HepG2 (cell line): ENCODE measurements at regions not wholly inside any gene's neighbourhood (a gene's known extent, or its start where the extent isn't known, plus 50 kb on each side); places are given as distances from the start of the nearest gene placed in this dataset.

Experiments
- ATAC-seq: fragments of 200-7000 bp; cut with Tn5 transposase; 3 replicates; pipeline ENCODE4 v1.9.1; 2020; ENCODE audit warnings: mild to moderate bottlenecking, moderate library complexity
- BruUV-seq: library from RNA; stranded (reverse); fragments of 400-500 nt; replicated peaks from 2 replicates; lab custom pipeline; 2021; lab: Mats Ljungman, UMichigan
- CTCF ChIA-PET: fragments of 300-600 bp; formaldehyde crosslinking; extraction: SDS; loops from one replicate; lab custom pipeline; 2021; ENCODE audit warnings: low total read pairs, inconsistent platforms, low intra/inter-chr PET ratio; lab: Yijun Ruan, JAX
- POLR2A ChIA-PET: fragments of 350-600 bp; sonication (Branson Sonifier 250); formaldehyde crosslinking; loops from one replicate; lab custom pipeline; 2020; ENCODE audit warnings: antibody characterized with exemption, inconsistent platforms; lab: Yijun Ruan, JAX
- DNase-seq: peaks from one replicate; pipeline ENCODE4 v3.0.0-alpha.2; 2015; ENCODE audit warnings: low spot score
- FAIRE-seq: peaks from 3 replicates; lab custom pipeline; 2011; peaks lifted over from hg19 to GRCh38; lab: Jason Lieb, UNC
- H2AFZ ChIP-seq: one replicate; pipeline ENCODE4 v1.6.1; 2011; ENCODE audit warnings: low read length, inconsistent platforms
- H3K27ac ChIP-seq: fragments of 300-600 bp; 3 replicates; pipeline ENCODE4 v1.8.0; 2011; ENCODE audit warnings: mixed run types, mild to moderate bottlenecking, mixed read lengths, low read length, inconsistent platforms; ENCODE audit not compliant: insufficient read depth; ENCODE audit errors: extremely low read length
- H3K27me3 ChIP-seq, 2 experiments: fragments of 200-600 bp in 1 of 2; 2 replicates in 1 of 2; 3 replicates in 1 of 2; pipeline versions ENCODE4 v1.6.0 to v1.8.0; 2011; ENCODE audit warnings: low read length in 2 of 2, mild to moderate bottlenecking in 2 of 2, moderate library complexity in 2 of 2, inconsistent platforms in 1 of 2; ENCODE audit not compliant: insufficient read depth in 2 of 2, control insufficient read depth in 1 of 2
- H3K36me3 ChIP-seq, 2 experiments: fragments of 200-600 bp in 1 of 2; replicated peaks in 1 of 2; 2 replicates in 1 of 2; 3 replicates in 1 of 2; pipeline versions ENCODE4 v1.5.1 to v1.8.0; 2011; ENCODE audit warnings: low read length in 2 of 2, inconsistent platforms in 1 of 2; ENCODE audit not compliant: insufficient read depth in 2 of 2, control insufficient read depth in 1 of 2
- H3K4me1 ChIP-seq: 2 replicates; pipeline ENCODE4 v1.5.1; 2012; ENCODE audit warnings: low read length, inconsistent platforms; ENCODE audit not compliant: insufficient read depth
- H3K4me2 ChIP-seq: 2 replicates; pipeline ENCODE4 v1.6.0; 2011; ENCODE audit warnings: low read depth, low read length, inconsistent platforms
- H3K4me3 ChIP-seq, 3 experiments: fragments of 200-600 bp in 1 of 3; sonication (generic), shearing (Covaris generic) in 1 of 3; replicated peaks in 1 of 3; 2 replicates each; pipeline ENCODE4 v1.5.1; 2011 to 2016; ENCODE audit warnings: low read length in 3 of 3, inconsistent platforms in 2 of 3, low read depth in 2 of 3, mild to moderate bottlenecking in 2 of 3, control low read depth in 1 of 3, mixed read lengths in 1 of 3; ENCODE audit not compliant: insufficient read depth in 1 of 3
- H3K79me2 ChIP-seq: one replicate; pipeline ENCODE4 v1.6.1; 2011; ENCODE audit warnings: low read length, inconsistent platforms; ENCODE audit not compliant: insufficient read depth
- H3K9ac ChIP-seq: 2 replicates; pipeline ENCODE4 v1.6.0; 2011; ENCODE audit warnings: mild to moderate bottlenecking, low read depth, low read length, inconsistent platforms; ENCODE audit not compliant: insufficient read depth
- H3K9me3 ChIP-seq: 2 replicates; pipeline ENCODE4 v1.5.1; 2012; ENCODE audit warnings: mild to moderate bottlenecking, low read length
- H4K20me1 ChIP-seq: 2 replicates; pipeline ENCODE4 v1.6.0; 2011; ENCODE audit warnings: inconsistent platforms, mild to moderate bottlenecking, low read length, moderate library complexity; ENCODE audit not compliant: insufficient read depth
- ATRX ChIP-seq: sonication (generic); formaldehyde crosslinking; IDR thresholded peaks from 2 replicates; pipeline ENCODE4 v1.4.0; 2020; ENCODE audit warnings: missing genetic modification reagents, borderline replicate concordance
- FOXC1 ChIP-seq: sonication (generic); formaldehyde crosslinking; IDR thresholded peaks from 2 replicates; pipeline ENCODE4 v1.8.0; 2022; ENCODE audit warnings: mild to moderate bottlenecking, missing genetic modification reagents, borderline replicate concordance
- HDAC6 ChIP-seq: fragments of 200-600 bp; sonication (generic); IDR thresholded peaks from 2 replicates; pipeline ENCODE4 v1.7.0; 2017; ENCODE audit warnings: mild to moderate bottlenecking, antibody characterized with exemption, low read length, low read depth
- IRF2 ChIP-seq: IDR thresholded peaks from 2 replicates; pipeline ENCODE4 v1.6.1; 2018; ENCODE audit warnings: missing genetic modification reagents, missing compliant biosample characterization
- PAF1 ChIP-seq: IDR thresholded peaks from 2 replicates; pipeline ENCODE4 v1.6.1; 2016; ENCODE audit warnings: missing genetic modification reagents, missing compliant biosample characterization
- PAWR ChIP-seq: sonication (generic); formaldehyde crosslinking; IDR thresholded peaks from 2 replicates; pipeline ENCODE4 v1.4.0; 2020; ENCODE audit warnings: missing genetic modification reagents, mild to moderate bottlenecking, borderline replicate concordance
- PAX8 ChIP-seq: sonication (generic); formaldehyde crosslinking; IDR thresholded peaks from 2 replicates; pipeline ENCODE4 v1.8.0; 2022; ENCODE audit warnings: mild to moderate bottlenecking, missing genetic modification reagents, borderline replicate concordance
- SNRNP70 ChIP-seq: fragments of 200-400 bp; formaldehyde crosslinking; IDR thresholded peaks from 2 replicates; pipeline ENCODE4 v1.6.1; 2017; ENCODE audit warnings: mild to moderate bottlenecking, low read depth, low read length, moderate library complexity
- YEATS2 ChIP-seq: sonication (generic); formaldehyde crosslinking; IDR thresholded peaks from 2 replicates; pipeline ENCODE4 v1.4.0; 2020; ENCODE audit warnings: missing genetic modification reagents, borderline replicate concordance
- ZNF614 ChIP-seq: IDR thresholded peaks from 2 replicates; pipeline ENCODE4 v1.6.1; 2018; ENCODE audit warnings: missing biosample characterization, missing genetic modification reagents, inconsistent platforms, borderline replicate concordance
- ZNF646 ChIP-seq: sonication (generic); formaldehyde crosslinking; IDR thresholded peaks from 2 replicates; pipeline ENCODE4 v1.9.0; 2021; ENCODE audit warnings: mild to moderate bottlenecking, missing genetic modification reagents
- ZSCAN20 ChIP-seq: sonication (generic); formaldehyde crosslinking; IDR thresholded peaks from 2 replicates; pipeline ENCODE4 v1.4.0; 2020; ENCODE audit warnings: missing genetic modification reagents, mild to moderate bottlenecking, borderline replicate concordance
- WGBS: methylation state at CpG from one replicate; pipeline ENCODE4 v1.1.6; 2017; ENCODE audit warnings: low lambda C conversion rate; 5-methylcytosine and 5-hydroxymethylcytosine counted together
- in situ Hi-C: cut with HindIII; loops from 2 replicates; pipeline ENCODE4 v1.10.0; 2017; ENCODE audit warnings: low pct_unique_long_range_greater_than_20kb; ENCODE audit not compliant: extremely low pct_ligation_motif_present
- intact Hi-C: fragments of 100-400 bp; cut with micrococcal nuclease; formaldehyde crosslinking; loops from one replicate; pipeline ENCODE4 v1.10.0; 2022; ENCODE audit not compliant: unreplicated experiment
- TF ChIP-seq, protein P1 (sequence below): IDR thresholded peaks from 2 replicates; pipeline ENCODE4 v1.6.1; 2016; ENCODE audit warnings: missing compliant biosample characterization, missing genetic modification reagents, borderline replicate concordance
- TF ChIP-seq, protein P2 (sequence below): sonication (generic); formaldehyde crosslinking; IDR thresholded peaks from 2 replicates; pipeline ENCODE4 v1.4.0; 2020; ENCODE audit warnings: missing genetic modification reagents

DNA sequence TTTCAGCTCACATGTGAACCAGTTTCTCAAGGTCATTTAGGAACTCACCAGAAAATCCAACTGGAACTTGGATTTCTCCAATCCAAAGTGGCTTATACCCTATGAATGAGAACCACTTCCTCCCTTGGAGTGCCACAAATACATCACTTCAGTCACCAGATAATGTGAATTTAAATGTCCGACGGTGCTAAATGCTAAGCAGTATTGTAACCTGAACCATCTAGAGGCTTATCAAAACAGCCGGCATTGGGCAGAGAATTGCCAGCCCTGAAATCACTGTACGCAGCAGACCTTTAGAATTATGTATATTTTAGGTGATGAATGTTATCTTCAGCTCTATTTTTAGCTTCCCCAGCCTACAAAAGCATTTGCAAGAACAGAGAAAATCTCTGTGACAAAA, 76.8 kb upstream of the COX20 start:
- POLR2A ChIA-PET, result no interaction called here

More for the DNA sequence above, 76.8 kb upstream of the COX20 start:
- Histone ChIP-seq H2AFZ (no peak overlapping the region), H3K27me3 (peaks cover 2 to 11% of the 10 kb centered on the region in 2 experiments; a peak in 3 of 5 replicates), H3K4me3 (no peak overlapping the region), H3K36me3 (no peaks in the 10 kb centered on the region), H3K9ac (no peak overlapping the region), H3K79me2 (no peaks in the 10 kb centered on the region), H3K27ac (no peak overlapping the region), H4K20me1 (no peaks in the 10 kb centered on the region), H3K4me1 (no peaks in the 10 kb centered on the region), H3K4me2 (no peak overlapping the region), H3K9me3 (no peaks in the 10 kb centered on the region)
- TF ChIP-seq FOXC1, result no peak
- TF ChIP-seq PAWR (CRISPR knock-in tag), result no peak
- TF ChIP-seq YEATS2 (CRISPR knock-in tag), result no peak
- TF ChIP-seq ZSCAN20 (CRISPR knock-in tag), result no peak
- TF ChIP-seq ATRX (CRISPR knock-in tag), result no peak
- no peak for TF ChIP-seq HDAC6
- TF ChIP-seq, protein P1, sequence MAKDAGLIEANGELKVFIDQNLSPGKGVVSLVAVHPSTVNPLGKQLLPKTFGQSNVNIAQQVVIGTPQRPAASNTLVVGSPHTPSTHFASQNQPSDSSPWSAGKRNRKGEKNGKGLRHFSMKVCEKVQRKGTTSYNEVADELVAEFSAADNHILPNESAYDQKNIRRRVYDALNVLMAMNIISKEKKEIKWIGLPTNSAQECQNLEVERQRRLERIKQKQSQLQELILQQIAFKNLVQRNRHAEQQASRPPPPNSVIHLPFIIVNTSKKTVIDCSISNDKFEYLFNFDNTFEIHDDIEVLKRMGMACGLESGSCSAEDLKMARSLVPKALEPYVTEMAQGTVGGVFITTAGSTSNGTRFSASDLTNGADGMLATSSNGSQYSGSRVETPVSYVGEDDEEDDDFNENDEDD (CRISPR knock-in tag), result no peak
- TF ChIP-seq SNRNP70, result no peak
- TF ChIP-seq, protein P2, sequence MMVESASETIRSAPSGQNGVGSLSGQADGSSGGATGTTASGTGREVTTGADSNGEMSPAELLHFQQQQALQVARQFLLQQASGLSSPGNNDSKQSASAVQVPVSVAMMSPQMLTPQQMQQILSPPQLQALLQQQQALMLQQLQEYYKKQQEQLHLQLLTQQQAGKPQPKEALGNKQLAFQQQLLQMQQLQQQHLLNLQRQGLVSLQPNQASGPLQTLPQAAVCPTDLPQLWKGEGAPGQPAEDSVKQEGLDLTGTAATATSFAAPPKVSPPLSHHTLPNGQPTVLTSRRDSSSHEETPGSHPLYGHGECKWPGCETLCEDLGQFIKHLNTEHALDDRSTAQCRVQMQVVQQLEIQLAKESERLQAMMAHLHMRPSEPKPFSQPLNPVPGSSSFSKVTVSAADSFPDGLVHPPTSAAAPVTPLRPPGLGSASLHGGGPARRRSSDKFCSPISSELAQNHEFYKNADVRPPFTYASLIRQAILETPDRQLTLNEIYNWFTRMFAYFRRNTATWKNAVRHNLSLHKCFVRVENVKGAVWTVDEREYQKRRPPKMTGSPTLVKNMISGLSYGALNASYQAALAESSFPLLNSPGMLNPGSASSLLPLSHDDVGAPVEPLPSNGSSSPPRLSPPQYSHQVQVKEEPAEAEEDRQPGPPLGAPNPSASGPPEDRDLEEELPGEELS (CRISPR knock-in tag), result no peak
- no peak for TF ChIP-seq IRF2 (CRISPR knock-in tag)
- no peak for TF ChIP-seq PAF1
- TF ChIP-seq PAX8 (CRISPR knock-in tag), result no peak
- TF ChIP-seq ZNF646 (CRISPR knock-in tag), result no peak
- no peak for TF ChIP-seq ZNF614 (CRISPR knock-in tag)
- WGBS, result 24% methylated on average over 4 of the region's 4 CpGs
- CTCF ChIA-PET, result no interaction called here
- no peak for ATAC-seq
- intact Hi-C loops, result no loop called here
- no peak for FAIRE-seq
- in situ Hi-C loops, result no loop called here
- BruUV-seq, result no TSS peak
- no peak for DNase-seq
